WTC11 (cell line): ENCODE measurements at regions not wholly inside any gene's neighbourhood (a gene's known extent, or its start where the extent isn't known, plus 50 kb on each side); places are given as distances from the start of the nearest gene placed in this dataset.

Experiments
- ATAC-seq: fragments of 200-7000 bp; cut with Tn5 transposase; 2 replicates; pipeline ENCODE4 v1.10.0; 2021; ENCODE audit warnings: mild to moderate bottlenecking, moderate library complexity
- CTCF ChIA-PET: fragments of 300-600 bp; sonication (Branson Sonifier 250); formaldehyde crosslinking; loops from one replicate; lab custom pipeline; 2021; ENCODE audit warnings: antibody characterized with exemption; lab: Charles Lee
- POLR2A ChIA-PET: fragments of 350-600 bp; sonication (Branson Sonifier 250); formaldehyde crosslinking; loops from one replicate; lab custom pipeline; 2021; ENCODE audit warnings: antibody characterized with exemption; lab: Charles Lee
- DNase-seq: peaks from one replicate; pipeline ENCODE4 v3.0.0; 2021; ENCODE audit warnings: low spot score
- H3K27ac Mint-ChIP-seq: 2 replicates; pipeline ENCODE4 v1.8.0; 2021; ENCODE audit warnings: mixed read lengths
- H3K27me3 Mint-ChIP-seq: 2 replicates; pipeline ENCODE4 v1.8.0; 2021; ENCODE audit warnings: low read depth, mild to moderate bottlenecking, moderate library complexity, mixed read lengths
- H3K36me3 Mint-ChIP-seq: 2 replicates; pipeline ENCODE4 v1.8.0; 2021; ENCODE audit warnings: mixed read lengths
- H3K4me1 Mint-ChIP-seq: 2 replicates; pipeline ENCODE4 v1.8.0; 2022; ENCODE audit warnings: mixed read lengths
- H3K4me3 Mint-ChIP-seq: 2 replicates; pipeline ENCODE4 v1.8.0; 2021; ENCODE audit warnings: mild to moderate bottlenecking, moderate library complexity, mixed read lengths
- H3K9me3 Mint-ChIP-seq: 2 replicates; pipeline ENCODE4 v1.8.0; 2021; ENCODE audit warnings: mixed read lengths
- ATF3 ChIP-seq: sonication (generic); formaldehyde crosslinking; conservative IDR thresholded peaks from 2 replicates; pipeline ENCODE4 v1.8.1; 2022; ENCODE audit warnings: mild to moderate bottlenecking, missing genetic modification reagents
- ATF6 ChIP-seq: sonication (generic); formaldehyde crosslinking; IDR thresholded peaks from 2 replicates; pipeline ENCODE4 v1.8.1; 2023; ENCODE audit warnings: mild to moderate bottlenecking, missing genetic modification reagents
- CBFB ChIP-seq: sonication (generic); formaldehyde crosslinking; IDR thresholded peaks from 2 replicates; pipeline ENCODE4 v1.8.1; 2022; ENCODE audit warnings: mild to moderate bottlenecking, low read depth, missing genetic modification reagents
- CTCF ChIP-seq: fragments of 200-600 bp; IDR thresholded peaks from 2 replicates; pipeline ENCODE4 v1.8.0; 2022; ENCODE audit warnings: antibody characterized with exemption
- E2F1 ChIP-seq: sonication (generic); formaldehyde crosslinking; IDR thresholded peaks from 2 replicates; pipeline ENCODE4 v1.8.0; 2022; ENCODE audit warnings: mild to moderate bottlenecking, missing genetic modification reagents
- ELF4 ChIP-seq: sonication (generic); formaldehyde crosslinking; IDR thresholded peaks from 2 replicates; pipeline ENCODE4 v1.8.1; 2022; ENCODE audit warnings: low read depth, mild to moderate bottlenecking, moderate library complexity, missing genetic modification reagents
- EMX1 ChIP-seq: fragments of 250-450 bp; sonication (Bioruptor Pico); IDR thresholded peaks from 2 replicates; pipeline ENCODE4 v1.8.0; 2021; ENCODE audit warnings: mild to moderate bottlenecking
- ERG ChIP-seq: fragments of 250-450 bp; sonication (Bioruptor Pico); IDR thresholded peaks from 2 replicates; pipeline ENCODE4 v1.8.0; 2021; ENCODE audit warnings: mild to moderate bottlenecking
- ESRRA ChIP-seq: sonication (generic); formaldehyde crosslinking; IDR thresholded peaks from 2 replicates; pipeline ENCODE4 v1.8.1; 2022; ENCODE audit warnings: mild to moderate bottlenecking, missing genetic modification reagents, borderline replicate concordance
- ETV6 ChIP-seq: sonication (generic); formaldehyde crosslinking; IDR thresholded peaks from 2 replicates; pipeline ENCODE4 v1.8.1; 2022; ENCODE audit warnings: mild to moderate bottlenecking, missing genetic modification reagents
- FOXJ3 ChIP-seq: sonication (generic); formaldehyde crosslinking; IDR thresholded peaks from 2 replicates; pipeline ENCODE4 v1.9.0; 2021; ENCODE audit warnings: missing genetic modification reagents, mild to moderate bottlenecking, borderline replicate concordance
- KAT7 ChIP-seq: sonication (generic); formaldehyde crosslinking; IDR thresholded peaks from 2 replicates; pipeline ENCODE4 v1.8.1; 2023; ENCODE audit warnings: missing genetic modification reagents, mild to moderate bottlenecking, borderline replicate concordance
- MXD4 ChIP-seq: fragments of 250-450 bp; sonication (Bioruptor Pico); IDR thresholded peaks from 2 replicates; pipeline ENCODE4 v1.8.0; 2021; ENCODE audit warnings: mild to moderate bottlenecking, moderate library complexity, borderline replicate concordance
- NFATC4 ChIP-seq: fragments of 250-450 bp; sonication (Bioruptor Pico); IDR thresholded peaks from 2 replicates; pipeline ENCODE4 v1.9.0; 2021; ENCODE audit warnings: mild to moderate bottlenecking
- NFYB ChIP-seq: sonication (generic); formaldehyde crosslinking; conservative IDR thresholded peaks from 2 replicates; pipeline ENCODE4 v1.8.0; 2022; ENCODE audit warnings: low read depth, missing genetic modification reagents
- PRDM15 ChIP-seq: sonication (generic); formaldehyde crosslinking; IDR thresholded peaks from 2 replicates; pipeline ENCODE4 v1.8.0; 2022; ENCODE audit warnings: missing genetic modification reagents
- PRRX2 ChIP-seq: fragments of 250-450 bp; sonication (Bioruptor Pico); IDR thresholded peaks from 2 replicates; pipeline ENCODE4 v1.8.0; 2021; ENCODE audit warnings: mild to moderate bottlenecking
- RELA ChIP-seq: sonication (generic); formaldehyde crosslinking; IDR thresholded peaks from 2 replicates; pipeline ENCODE4 v1.8.1; 2022; ENCODE audit warnings: missing genetic modification reagents, mild to moderate bottlenecking, borderline replicate concordance
- SP1 ChIP-seq: sonication (generic); formaldehyde crosslinking; conservative IDR thresholded peaks from 2 replicates; pipeline ENCODE4 v1.8.1; 2022; ENCODE audit warnings: missing genetic modification reagents
- TEAD1 ChIP-seq: sonication (generic); formaldehyde crosslinking; IDR thresholded peaks from 2 replicates; pipeline ENCODE4 v1.8.0; 2022; ENCODE audit warnings: mild to moderate bottlenecking, missing genetic modification reagents
- ZNF425 ChIP-seq: fragments of 250-450 bp; sonication (Bioruptor Pico); conservative IDR thresholded peaks from 2 replicates; pipeline ENCODE4 v1.9.0; 2021; ENCODE audit warnings: mild to moderate bottlenecking

GRCh38 chr9:82454509-82455190, 466.1 kb downstream of the SPATA31D1 start:
- ATAC-seq = no peak
- Mint-ChIP-seq H3K4me3 (no peak overlapping the region), H3K27me3 (no peaks in the 10 kb centered on the region), H3K36me3 (no peaks in the 10 kb centered on the region), H3K4me1 (peaks cover 14% of the 10 kb centered on the region), H3K9me3 (peaks cover 16% of the 10 kb centered on the region), H3K27ac (no peak overlapping the region)
- CTCF ChIA-PET = no interaction called here
- POLR2A ChIA-PET = no interaction called here
- no peak for DNase-seq
- no peak for TF ChIP-seq ATF6 (CRISPR knock-in tag)
- TF ChIP-seq CTCF = no peak
- TF ChIP-seq TEAD1 = no peak
- no peak for TF ChIP-seq ATF3 (CRISPR knock-in tag)

- H3K4me3 Mint-ChIP-seq = no peak overlapping the region
- H3K27ac Mint-ChIP-seq = no peak overlapping the region
- no peaks in the 10 kb centered on the region for H3K27me3 Mint-ChIP-seq
- H3K36me3 Mint-ChIP-seq = no peaks in the 10 kb centered on the region
- peaks cover 14% of the 10 kb centered on the region for H3K4me1 Mint-ChIP-seq
- TF ChIP-seq ZNF425 (no peak), MXD4 (no peak), ATF3 (CRISPR knock-in tag) (no peak), CBFB (CRISPR knock-in tag) (no peak), NFYB (CRISPR knock-in tag) (no peak), RELA (no peak), PRDM15 (CRISPR knock-in tag) (no peak), ELF4 (CRISPR knock-in tag) (no peak), ESRRA (CRISPR knock-in tag) (no peak), PRRX2 (no peak), ERG (CRISPR knock-in tag) (no peak), EMX1 (CRISPR knock-in tag) (no peak), SP1 (CRISPR knock-in tag) (no peak), NFATC4 (CRISPR knock-in tag) (no peak), FOXJ3 (CRISPR knock-in tag) (no peak), ETV6 (no peak), E2F1 (no peak), KAT7 (no peak)
- CTCF ChIA-PET = interaction anchor here (0.7 to 2.3 kb wide), 3 partner anchors 10 to 1110 kb away, joined by 3 to 15 read pairs (median 11); no protein-coding TSS in a partner anchor
- H3K9me3 Mint-ChIP-seq = peaks cover 10% of the 10 kb centered on the region
- ATAC-seq = no peak
- DNase-seq = no peak
- POLR2A ChIA-PET = interaction anchor here (0.6 kb wide), 4 partner anchors 27 to 866 kb away, joined by 3 to 5 read pairs (median 4); no protein-coding TSS in a partner anchor
Observed at GRCh38 chr9:82456642-82457041, 468.1 kb downstream of the SPATA31D1 start.
